NCI-H2227 (cell line): ENCODE measurements at regions not wholly inside any gene's neighbourhood (a gene's known extent, or its start where the extent isn't known, plus 50 kb on each side); places are given as distances from the start of the nearest gene placed in this dataset.

Source experiments
- DNase-seq: peaks from one replicate; lab custom pipeline; 2025; ENCODE audit not compliant: unreplicated experiment; lab: John Stamatoyannopoulos, UW

- DNase-seq: no peak
Observed at GRCh38 chr3:193825617-193826016, 232.6 kb downstream of the OPA1 start.

GRCh38 chr3:193826159-193826795 is 233.3 kb downstream of the OPA1 start:
- no peak for DNase-seq

- DNase-seq: peak; percentile 16
Observed at GRCh38 chr3:193827040-193827669, 234.1 kb downstream of the OPA1 start.

GRCh38 chr3:193827871-193828270 is 234.9 kb downstream of the OPA1 start:
- DNase-seq: no peak

- DNase-seq: no peak
Observed at GRCh38 chr3:193828477-193828876, 235.5 kb downstream of the OPA1 start.

- DNase-seq: no peak
Observed at GRCh38 chr3:193829781-193830180, 236.8 kb downstream of the OPA1 start.

GRCh38 chr3:193830791-193831191 is 237.8 kb downstream of the OPA1 start:
- no peak for DNase-seq

- no peak for DNase-seq
Observed at GRCh38 chr3:193831495-193832455, 238.8 kb downstream of the OPA1 start.

- no peak for DNase-seq
Observed at GRCh38 chr3:193832833-193833413, 239.9 kb downstream of the OPA1 start.

- no peak for DNase-seq
Observed at GRCh38 chr3:193833592-193833991, 240.6 kb downstream of the OPA1 start.

GRCh38 chr3:193835414-193835813 is 242.4 kb downstream of the OPA1 start:
- no peak for DNase-seq

GRCh38 chr3:193836511-193836910 is 243.5 kb downstream of the OPA1 start:
- DNase-seq: no peak

- DNase-seq: no peak
Observed at GRCh38 chr3:193836918-193837317, 243.9 kb downstream of the OPA1 start.

- DNase-seq: no peak
Observed at GRCh38 chr3:193837347-193837827, 244.4 kb downstream of the OPA1 start.

GRCh38 chr3:193840111-193840641 is 247.2 kb downstream of the OPA1 start:
- DNase-seq: no peak

GRCh38 chr3:193841581-193841980 is 248.6 kb downstream of the OPA1 start:
- no peak for DNase-seq

- DNase-seq: no peak
Observed at GRCh38 chr3:193842029-193842798, 249.2 kb downstream of the OPA1 start.

- no peak for DNase-seq
Observed at GRCh38 chr3:193842832-193843473, 249.9 kb downstream of the OPA1 start.

- DNase-seq: no peak
Observed at GRCh38 chr3:193843474-193844301, 250.7 kb downstream of the OPA1 start.
